ENCODE measurements at regions not wholly inside any gene's neighbourhood (a gene's known extent, or its start where the extent isn't known, plus 50 kb on each side); places are given as distances from the start of the nearest gene placed in this dataset.

DNA sequence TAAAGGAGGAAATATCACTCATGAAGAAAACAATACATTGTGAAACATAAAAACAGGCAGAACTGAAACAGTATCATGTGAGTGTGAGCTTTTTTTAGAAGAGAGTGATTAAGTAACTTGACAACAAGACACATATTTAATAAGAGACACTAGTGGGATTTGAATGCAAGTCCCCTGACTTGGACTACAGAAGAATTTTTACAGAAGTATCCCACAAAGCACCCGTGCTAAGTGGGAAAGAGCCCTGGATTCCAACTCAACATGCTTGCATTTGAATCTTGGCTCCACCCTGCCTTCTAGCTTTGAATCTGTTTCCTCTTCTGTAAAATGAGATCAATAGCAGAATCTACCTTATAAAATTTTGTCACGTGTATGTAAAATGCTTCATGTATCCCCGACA, 166.2 kb downstream of the ZNF365 start:
- Histone ChIP-seq H3K4me2 (ENCODE audit: low read length) (no peak overlapping the region), H3K27me3 (ENCODE audit: insufficient read depth, low read length) (0 out of 2 replicates have a peak, but pooled peaks cover under 1% of the 10 kb centered on the region), H3K9me3 (ENCODE audit: low read length) (no peaks in the 10 kb centered on the region), H3K27ac (ENCODE audit: low read depth, low read length, poor library complexity, severe bottlenecking) (no peak overlapping the region), H2AFZ (ENCODE audit: low read length) (no peak overlapping the region), H3K36me3 (ENCODE audit: insufficient read depth, low read length) (no peaks in the 10 kb centered on the region), H3K9ac (ENCODE audit: low read length) (no peak overlapping the region), H3F3A (ENCODE audit: insufficient read depth, low read length) (no peaks in the 10 kb centered on the region), H3K4me3 (ENCODE audit: low read depth, low read length, poor library complexity, severe bottlenecking) (no peak overlapping the region), H3K79me2 (ENCODE audit: insufficient read depth, low read length) (no peaks in the 10 kb centered on the region), H3K4me1 (ENCODE audit: insufficient read depth, low read length, severe bottlenecking) (no peaks in the 10 kb centered on the region), H3K9me2 (ENCODE audit: low read depth, low read length) (no peaks in the 10 kb centered on the region), H4K20me1 (ENCODE audit: insufficient read depth, low read length) (no peaks in the 10 kb centered on the region)
- TF ChIP-seq EZH2 (IDR thresholded peaks at IDR 0.05; ENCODE audit: borderline replicate concordance, low read length) = no peak
- TF ChIP-seq, protein P1, sequence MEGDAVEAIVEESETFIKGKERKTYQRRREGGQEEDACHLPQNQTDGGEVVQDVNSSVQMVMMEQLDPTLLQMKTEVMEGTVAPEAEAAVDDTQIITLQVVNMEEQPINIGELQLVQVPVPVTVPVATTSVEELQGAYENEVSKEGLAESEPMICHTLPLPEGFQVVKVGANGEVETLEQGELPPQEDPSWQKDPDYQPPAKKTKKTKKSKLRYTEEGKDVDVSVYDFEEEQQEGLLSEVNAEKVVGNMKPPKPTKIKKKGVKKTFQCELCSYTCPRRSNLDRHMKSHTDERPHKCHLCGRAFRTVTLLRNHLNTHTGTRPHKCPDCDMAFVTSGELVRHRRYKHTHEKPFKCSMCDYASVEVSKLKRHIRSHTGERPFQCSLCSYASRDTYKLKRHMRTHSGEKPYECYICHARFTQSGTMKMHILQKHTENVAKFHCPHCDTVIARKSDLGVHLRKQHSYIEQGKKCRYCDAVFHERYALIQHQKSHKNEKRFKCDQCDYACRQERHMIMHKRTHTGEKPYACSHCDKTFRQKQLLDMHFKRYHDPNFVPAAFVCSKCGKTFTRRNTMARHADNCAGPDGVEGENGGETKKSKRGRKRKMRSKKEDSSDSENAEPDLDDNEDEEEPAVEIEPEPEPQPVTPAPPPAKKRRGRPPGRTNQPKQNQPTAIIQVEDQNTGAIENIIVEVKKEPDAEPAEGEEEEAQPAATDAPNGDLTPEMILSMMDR (IDR thresholded peaks at IDR 0.05; ENCODE audit: low read length) = no peak

GRCh38 chr10:62541811-62542210, 167.6 kb downstream of the ZNF365 start:
- H3K9ac ChIP-seq (ENCODE audit: low read length) = no peak overlapping the region
- no peaks in the 10 kb centered on the region for H3F3A ChIP-seq (ENCODE audit: insufficient read depth, low read length)
- H3K9me2 ChIP-seq (ENCODE audit: low read depth, low read length) = no peaks in the 10 kb centered on the region
- 0 out of 2 replicates have a peak, but pooled peaks cover 3% of the 10 kb centered on the region for H3K27me3 ChIP-seq (ENCODE audit: insufficient read depth, low read length)
- H4K20me1 ChIP-seq (ENCODE audit: insufficient read depth, low read length) = no peaks in the 10 kb centered on the region
- H3K9me3 ChIP-seq (ENCODE audit: low read length) = no peaks in the 10 kb centered on the region
- H3K4me3 ChIP-seq (ENCODE audit: low read depth, low read length, poor library complexity, severe bottlenecking) = no peak overlapping the region
- no peak overlapping the region for H2AFZ ChIP-seq (ENCODE audit: low read length)
- TF ChIP-seq, protein P1 (IDR thresholded peaks at IDR 0.05; ENCODE audit: low read length) = no peak
- TF ChIP-seq EZH2 (IDR thresholded peaks at IDR 0.05; ENCODE audit: borderline replicate concordance, low read length) = no peak
- H3K4me2 ChIP-seq (ENCODE audit: low read length) = no peak overlapping the region
- no peaks in the 10 kb centered on the region for H3K36me3 ChIP-seq (ENCODE audit: insufficient read depth, low read length)
- H3K79me2 ChIP-seq (ENCODE audit: insufficient read depth, low read length) = no peaks in the 10 kb centered on the region
- H3K27ac ChIP-seq (ENCODE audit: low read depth, low read length, poor library complexity, severe bottlenecking) = no peak overlapping the region
- no peaks in the 10 kb centered on the region for H3K4me1 ChIP-seq (ENCODE audit: insufficient read depth, low read length, severe bottlenecking)

GRCh38 chr10:62543571-62544355, 169.6 kb downstream of the ZNF365 start:
- no peaks in the 10 kb centered on the region for H3K4me1 ChIP-seq (ENCODE audit: insufficient read depth, low read length, severe bottlenecking)
- H3K9me3 ChIP-seq (ENCODE audit: low read length) = no peaks in the 10 kb centered on the region
- no peaks in the 10 kb centered on the region for H3K36me3 ChIP-seq (ENCODE audit: insufficient read depth, low read length)
- H3K4me2 ChIP-seq (ENCODE audit: low read length) = no peak overlapping the region
- TF ChIP-seq EZH2 (IDR thresholded peaks at IDR 0.05; ENCODE audit: borderline replicate concordance, low read length) = no peak
- TF ChIP-seq, protein P1 (IDR thresholded peaks at IDR 0.05; ENCODE audit: low read length) = no peak
- H3F3A ChIP-seq (ENCODE audit: insufficient read depth, low read length) = no peaks in the 10 kb centered on the region
- H2AFZ ChIP-seq (ENCODE audit: low read length) = no peak overlapping the region
- no peak overlapping the region for H3K27ac ChIP-seq (ENCODE audit: low read depth, low read length, poor library complexity, severe bottlenecking)
- H3K9me2 ChIP-seq (ENCODE audit: low read depth, low read length) = no peaks in the 10 kb centered on the region
- H3K4me3 ChIP-seq (ENCODE audit: low read depth, low read length, poor library complexity, severe bottlenecking) = no peak overlapping the region
- 0 out of 2 replicates have a peak, but pooled peaks cover 3% of the 10 kb centered on the region for H3K27me3 ChIP-seq (ENCODE audit: insufficient read depth, low read length)
- H4K20me1 ChIP-seq (ENCODE audit: insufficient read depth, low read length) = no peaks in the 10 kb centered on the region
- no peak overlapping the region for H3K9ac ChIP-seq (ENCODE audit: low read length)
- H3K79me2 ChIP-seq (ENCODE audit: insufficient read depth, low read length) = no peaks in the 10 kb centered on the region

All from OCI-LY1 (cell line).